Heart right ventricle (tissue), 16 donors: ENCODE measurements at regions not wholly inside any gene's neighbourhood (a gene's known extent, or its start where the extent isn't known, plus 50 kb on each side); places are given as distances from the start of the nearest gene placed in this dataset.

Experiments used
- ATAC-seq, 8 donors: fragments of 200-7000 bp; cut with Tn5 transposase; one replicate each; pipeline ENCODE4 v1.9.1; 2020; ENCODE audit warnings: mild to moderate bottlenecking in 8 of 8, moderate library complexity in 8 of 8, moderate number of reproducible peaks in 1 of 8
- DNase-seq, 2 donors: peaks; one replicate each; pipeline ENCODE4 v3.0.0-alpha.2; 2020
- H3K27ac ChIP-seq, 10 donors: fragments of 200-600 bp; sonication (generic) in 2 of 10; one replicate each; pipeline versions ENCODE4 v1.5.0 to v1.8.0; 2020 to 2022; ENCODE audit warnings: mild to moderate bottlenecking in 3 of 10
- H3K27me3 ChIP-seq, 7 donors: fragments of 200-600 bp; one replicate each; pipeline ENCODE4 v1.8.0; 2021 to 2022; ENCODE audit warnings: mild to moderate bottlenecking in 2 of 7
- H3K36me3 ChIP-seq, 9 donors: fragments of 200-600 bp; sonication (generic) in 1 of 9; one replicate each; pipeline versions ENCODE4 v1.5.0 to v1.8.0; 2020 to 2022; ENCODE audit warnings: mild to moderate bottlenecking in 2 of 9
- H3K4me1 ChIP-seq, 9 donors: fragments of 200-600 bp; sonication (generic) in 1 of 9; one replicate each; pipeline versions ENCODE4 v1.5.0 to v1.8.0; 2020 to 2022; ENCODE audit warnings: mild to moderate bottlenecking in 4 of 9
- H3K4me3 ChIP-seq, 10 donors: fragments of 200-600 bp; sonication (generic) in 2 of 10; one replicate each; pipeline versions ENCODE4 v1.5.0 to v1.8.0; 2020 to 2022; ENCODE audit warnings: mild to moderate bottlenecking in 7 of 10, moderate library complexity in 2 of 10
- H3K9me3 ChIP-seq, 11 donors: fragments of 200-600 bp in 10 of 11; sonication (generic) in 2 of 11; one replicate each; pipeline versions ENCODE4 v1.5.0 to v1.8.0; 2013 to 2022; ENCODE audit warnings: mild to moderate bottlenecking in 2 of 11, control low read depth in 1 of 11, moderate library complexity in 1 of 11
- CTCF ChIP-seq, 9 donors: fragments of 200-600 bp; sonication (generic) in 2 of 9; IDR thresholded peaks; one replicate each; pipeline versions ENCODE4 v1.5.0 to v1.8.0; 2021 to 2022; ENCODE audit warnings: antibody characterized with exemption in 9 of 9, mild to moderate bottlenecking in 5 of 9, moderate library complexity in 1 of 9
- WGBS, 2 donors: extraction: QIAGEN DNeasy Blood & Tissue Kit; methylation state at CpG; one replicate each; pipeline ENCODE4 v1.1.7; 2013; ENCODE audit warnings: inconsistent platforms in 1 of 2; 5-methylcytosine and 5-hydroxymethylcytosine counted together
- intact Hi-C, 10 donors: fragments of 100-400 bp; cut with DNase I; formaldehyde crosslinking; loops; one replicate each; pipeline versions ENCODE4 v1.11.1 to v1.14.2; 2022
- donor health status: Arrhythmogenic right ventricular cardiomyopathy.
- donor health status: ischemic (EF 13 %, LVEDD 7.1; RV severe dilation, severe dysfunction).
- donor health status: healthy with polysubstance abuse.
- donor health status: DM: no; HTN: yes; CAD: no.
- donor health status: DM: no; HTN: no; CAD: no.
- donor health status: ischemic (EF 25% LVEDD 6.9; RV normal size, moderate dysfunction).
- donor health status: ischemic (EF 25% LVEDD 5.7; RV mildly dilated, moderate dysfunction).
- donor health status: healthy.
- donor health status: DM: yes; HTN: yes; CAD: no.
- donor health status: Ischemic cardiomyopathy.
- donor health status: ischemic (EF 35%, LVEDD 5.7; RV mildly dilated, moderate dysfunction).
- donor health status: nonischemic (EF 11% LVEDD 7.7; RV severe dilation, severe dysfunction).
- donor health status: DM: yes; HTN: yes; CAD: no.
- donor health status: PGD.
- donor health status: ischemic (EF 29% LVEDD 5.4; RV normal size, mild dysfunction).
- donor health status: nonischemic (EF 23%, LVEDD 6.1; RV moderate dilation, normal function).

GRCh38 chr20:4556781-4557180 lies 129.5 kb upstream of the PRNP start:
- Histone ChIP-seq H3K27me3 (peaks cover 0 to 17% (median 0%) of the 10 kb centered on the region in 7 donors), H3K4me1 (no peaks in the 10 kb centered on the region), H3K27ac (no peak overlapping the region), H3K9me3 (peaks cover 0 to 15% (median 0%) of the 10 kb centered on the region in 11 donors), H3K36me3 (no peaks in the 10 kb centered on the region), H3K4me3 (no peak overlapping the region)
- ATAC-seq = no peak
- no peak for DNase-seq
- WGBS, 2 donors = 62 to 71% methylated on average over 4 of the region's 4 CpGs
- intact Hi-C loops = no loop called here
- no peak for TF ChIP-seq CTCF (IDR thresholded peaks at IDR 0.05)

GRCh38 chr20:4555188-4555890 lies 130.9 kb upstream of the PRNP start:
- DNase-seq (no peak), ATAC-seq (no peak)
- peaks cover 0 to 15% (median 0%) of the 10 kb centered on the region in 11 donors for H3K9me3 ChIP-seq
- intact Hi-C loops = no loop called here
- no peak overlapping the region for H3K4me3 ChIP-seq
- no peak for TF ChIP-seq CTCF (IDR thresholded peaks at IDR 0.05)
- H3K4me1 ChIP-seq = no peaks in the 10 kb centered on the region
- 49 to 60% methylated on average over 8 of the region's 8 CpGs for WGBS, 2 donors
- peaks cover 0 to 17% (median 5%) of the 10 kb centered on the region in 7 donors for H3K27me3 ChIP-seq
- H3K36me3 ChIP-seq = no peaks in the 10 kb centered on the region
- H3K27ac ChIP-seq = no peak overlapping the region

- H3K9me3 ChIP-seq = peaks cover 0 to 15% (median 0%) of the 10 kb centered on the region in 11 donors
- no peak for ATAC-seq
- no peak overlapping the region for H3K4me3 ChIP-seq
- H3K36me3 ChIP-seq = no peaks in the 10 kb centered on the region
- 79 to 81% methylated on average over 6 of the region's 6 CpGs for WGBS, 2 donors
- no peak for TF ChIP-seq CTCF (IDR thresholded peaks at IDR 0.05)
- intact Hi-C loops = no loop called here
- DNase-seq = no peak
- H3K27ac ChIP-seq = no peak overlapping the region
- no peaks in the 10 kb centered on the region for H3K4me1 ChIP-seq
- peaks cover 0 to 17% (median 5%) of the 10 kb centered on the region in 7 donors for H3K27me3 ChIP-seq
Observed at GRCh38 chr20:4554346-4554745, 131.9 kb upstream of the PRNP start.

- no peak for TF ChIP-seq CTCF (IDR thresholded peaks at IDR 0.05)
- intact Hi-C loops = no loop called here
- WGBS, 2 donors = 84 to 87% methylated on average over 1 of the region's 1 CpG
Observed at GRCh38 chr20:4552075-4552640, 134.1 kb upstream of the PRNP start.

More at GRCh38 chr20:4552075-4552640, 134.1 kb upstream of the PRNP start:
- peaks cover 0 to 11% (median 0%) of the 10 kb centered on the region in 11 donors for H3K9me3 ChIP-seq
- ATAC-seq (no peak), DNase-seq (no peak)
- H3K36me3 ChIP-seq = no peaks in the 10 kb centered on the region
- H3K27ac ChIP-seq = no peak overlapping the region
- H3K27me3 ChIP-seq = peaks cover 0 to 19% (median 5%) of the 10 kb centered on the region in 7 donors
- no peaks in the 10 kb centered on the region for H3K4me1 ChIP-seq
- H3K4me3 ChIP-seq = no peak overlapping the region
